HEK293T (cell line): ENCODE measurements at regions not wholly inside any gene's neighbourhood (a gene's known extent, or its start where the extent isn't known, plus 50 kb on each side); places are given as distances from the start of the nearest gene placed in this dataset.

Source experiments
- ELF4 ChIP-seq: fragments of 450-650 bp; IDR thresholded peaks from 2 replicates; pipeline ENCODE4 v1.6.1; 2017; ENCODE audit warnings: antibody characterized with exemption
- FOXA1 ChIP-seq: fragments of 450-650 bp; IDR thresholded peaks from 2 replicates; pipeline ENCODE4 v1.6.1; 2016; ENCODE audit warnings: mild to moderate bottlenecking
- FOXK2 ChIP-seq: fragments of 450-650 bp; IDR thresholded peaks from 2 replicates; pipeline ENCODE4 v1.6.1; 2016; ENCODE audit warnings: mild to moderate bottlenecking
- FOXM1 ChIP-seq: fragments of 450-650 bp; IDR thresholded peaks from 2 replicates; pipeline ENCODE4 v1.6.1; 2017; ENCODE audit warnings: mild to moderate bottlenecking, borderline replicate concordance
- HDGF ChIP-seq: fragments of 450-650 bp; IDR thresholded peaks from 2 replicates; pipeline ENCODE4 v1.6.1; 2017; ENCODE audit warnings: antibody characterized with exemption, borderline replicate concordance
- L3MBTL2 ChIP-seq: fragments of 450-650 bp; conservative IDR thresholded peaks from 2 replicates; pipeline ENCODE4 v1.6.1; 2016; ENCODE audit warnings: mild to moderate bottlenecking
- LEF1 ChIP-seq: fragments of 450-650 bp; IDR thresholded peaks from 2 replicates; pipeline ENCODE4 v1.6.1; 2017; ENCODE audit warnings: mild to moderate bottlenecking, borderline replicate concordance
- NFRKB ChIP-seq: fragments of 450-650 bp; IDR thresholded peaks from 2 replicates; pipeline ENCODE4 v1.6.1; 2016; ENCODE audit warnings: mild to moderate bottlenecking, moderate library complexity
- SUZ12 ChIP-seq: fragments of 450-650 bp; IDR thresholded peaks from 2 replicates; pipeline ENCODE4 v1.6.1; 2016; ENCODE audit warnings: mild to moderate bottlenecking
- TARDBP ChIP-seq: fragments of 450-650 bp; IDR thresholded peaks from 2 replicates; pipeline ENCODE4 v1.6.1; 2016
- ZNF384 ChIP-seq: fragments of 450-650 bp; IDR thresholded peaks from 2 replicates; pipeline ENCODE4 v1.6.1; 2016
- TF ChIP-seq, protein P1 (sequence below): fragments of 450-650 bp; IDR thresholded peaks from 2 replicates; pipeline ENCODE4 v1.6.1; 2016

DNA sequence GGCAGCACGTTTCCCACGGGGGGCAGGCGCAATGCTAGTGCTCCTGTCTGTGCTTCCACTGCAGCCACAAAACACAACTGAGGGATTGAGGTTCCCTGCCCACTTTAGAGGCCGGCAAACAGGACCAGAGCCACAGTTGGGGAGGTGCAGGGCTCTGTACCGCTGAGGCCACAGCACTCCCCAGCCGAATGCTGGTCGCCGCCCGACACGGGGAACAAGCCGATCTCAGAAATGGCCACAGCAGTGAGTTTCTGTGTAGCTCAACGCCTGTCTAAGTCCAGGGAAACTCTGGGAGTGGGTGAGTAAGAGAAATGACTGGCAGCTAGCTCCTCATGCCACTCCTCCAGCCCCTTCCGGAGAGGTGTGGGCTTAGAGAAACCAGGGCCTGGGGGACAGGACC, 194.0 kb upstream of the VWC2 start:
- no peak for TF ChIP-seq FOXM1
- TF ChIP-seq L3MBTL2 = no peak
- TF ChIP-seq TARDBP = no peak
- TF ChIP-seq NFRKB = no peak
- TF ChIP-seq FOXK2 = no peak
- TF ChIP-seq, protein P1, sequence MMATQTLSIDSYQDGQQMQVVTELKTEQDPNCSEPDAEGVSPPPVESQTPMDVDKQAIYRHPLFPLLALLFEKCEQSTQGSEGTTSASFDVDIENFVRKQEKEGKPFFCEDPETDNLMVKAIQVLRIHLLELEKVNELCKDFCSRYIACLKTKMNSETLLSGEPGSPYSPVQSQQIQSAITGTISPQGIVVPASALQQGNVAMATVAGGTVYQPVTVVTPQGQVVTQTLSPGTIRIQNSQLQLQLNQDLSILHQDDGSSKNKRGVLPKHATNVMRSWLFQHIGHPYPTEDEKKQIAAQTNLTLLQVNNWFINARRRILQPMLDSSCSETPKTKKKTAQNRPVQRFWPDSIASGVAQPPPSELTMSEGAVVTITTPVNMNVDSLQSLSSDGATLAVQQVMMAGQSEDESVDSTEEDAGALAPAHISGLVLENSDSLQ = no peak
- no peak for TF ChIP-seq SUZ12
- no peak for TF ChIP-seq ELF4
- TF ChIP-seq LEF1 = no peak
- no peak for TF ChIP-seq ZNF384
- TF ChIP-seq FOXA1 = no peak
- TF ChIP-seq HDGF = no peak
